IMR-90 (cell line): ENCODE measurements at regions not wholly inside any gene's neighbourhood (a gene's known extent, or its start where the extent isn't known, plus 50 kb on each side); places are given as distances from the start of the nearest gene placed in this dataset.

Experiments
- ATAC-seq: fragments of 200-7000 bp; cut with Tn5 transposase; 2 replicates; pipeline ENCODE4 v1.9.1; 2020; ENCODE audit warnings: low read depth, mild to moderate bottlenecking, moderate library complexity
- BruUV-seq: library from RNA; stranded (reverse); fragments of 400-500 nt; replicated peaks from 2 replicates; lab custom pipeline; 2021; lab: Mats Ljungman, UMichigan
- CTCF ChIA-PET: fragments of 300-600 bp; formaldehyde crosslinking; extraction: SDS; loops from one replicate; lab custom pipeline; 2021; ENCODE audit warnings: antibody characterized with exemption; lab: Yijun Ruan, JAX
- POLR2A ChIA-PET: fragments of 300-600 bp; sonication (Branson Sonifier 250); formaldehyde crosslinking; loops from one replicate; lab custom pipeline; 2022; ENCODE audit warnings: antibody characterized with exemption; ENCODE audit not compliant: unreplicated experiment; lab: Charles Lee
- DNase-seq: peaks from one replicate; pipeline ENCODE4 v3.0.0; 2013
- H2AFZ ChIP-seq: replicated peaks from 2 replicates; pipeline ENCODE3; 2013; ENCODE audit warnings: low read length, mild to moderate bottlenecking; ENCODE audit not compliant: poor library complexity
- H2AK5ac ChIP-seq: 2 replicates; pipeline ENCODE4 v1.6.1; 2013; ENCODE audit warnings: low read depth, low read length, inconsistent platforms
- H2AK9ac ChIP-seq: replicated peaks from 2 replicates; pipeline ENCODE3; 2013; ENCODE audit warnings: mild to moderate bottlenecking, low read depth, low read length, moderate library complexity; ENCODE audit not compliant: poor library complexity
- H2BK120ac ChIP-seq: 2 replicates; pipeline ENCODE4 v1.6.1; 2013; ENCODE audit warnings: low read depth, low read length, inconsistent platforms
- H2BK15ac ChIP-seq: 3 replicates; pipeline ENCODE4 v1.6.1; 2013; ENCODE audit warnings: low read depth, low read length, inconsistent platforms
- H2BK20ac ChIP-seq: 2 replicates; pipeline ENCODE4 v1.6.1; 2013; ENCODE audit warnings: low read depth, mild to moderate bottlenecking, inconsistent platforms, low read length, moderate library complexity
- H2BK5ac ChIP-seq: 2 replicates; pipeline ENCODE4 v1.6.1; 2013; ENCODE audit warnings: mild to moderate bottlenecking, low read depth, low read length, inconsistent platforms; ENCODE audit not compliant: poor library complexity, severe bottlenecking
- H3K14ac ChIP-seq: replicated peaks from 2 replicates; pipeline ENCODE4 v1.6.1; 2013; ENCODE audit warnings: low read depth, low read length, inconsistent platforms
- H3K18ac ChIP-seq: 2 replicates; pipeline ENCODE4 v1.6.1; 2013; ENCODE audit warnings: low read depth, low read length, control low read depth
- H3K23ac ChIP-seq: 2 replicates; pipeline ENCODE4 v1.6.1; 2013; ENCODE audit warnings: low read depth, low read length, inconsistent platforms
- H3K27ac ChIP-seq: 2 replicates; pipeline ENCODE4 v1.5.1; 2013; ENCODE audit warnings: mild to moderate bottlenecking, control low read depth, low read length; ENCODE audit not compliant: insufficient read depth
- H3K27me3 ChIP-seq: 2 replicates; pipeline ENCODE4 v1.6.1; 2013; ENCODE audit warnings: low read length; ENCODE audit not compliant: control insufficient read depth, insufficient read depth
- H3K36me3 ChIP-seq: 2 replicates; pipeline ENCODE4 v1.6.1; 2013; ENCODE audit warnings: low read length, mixed read lengths; ENCODE audit not compliant: control insufficient read depth, insufficient read depth
- H3K4ac ChIP-seq: 2 replicates; pipeline ENCODE4 v1.6.1; 2013; ENCODE audit warnings: low read depth, low read length, inconsistent platforms
- H3K4me1 ChIP-seq: 2 replicates; pipeline ENCODE4 v1.6.1; 2013; ENCODE audit warnings: low read length, mixed read lengths; ENCODE audit not compliant: control insufficient read depth, insufficient read depth
- H3K4me2 ChIP-seq: 2 replicates; pipeline ENCODE4 v1.6.1; 2013; ENCODE audit warnings: low read depth, mild to moderate bottlenecking, control low read depth, low read length, moderate library complexity
- H3K4me3 ChIP-seq: 2 replicates; pipeline ENCODE4 v1.5.1; 2013; ENCODE audit warnings: low read depth, mild to moderate bottlenecking, control low read depth, low read length, moderate library complexity; ENCODE audit not compliant: insufficient read depth
- H3K56ac ChIP-seq: 2 replicates; pipeline ENCODE4 v1.6.1; 2013; ENCODE audit warnings: low read length, inconsistent platforms; ENCODE audit not compliant: insufficient read depth; ENCODE audit errors: extremely low read depth
- H3K79me1 ChIP-seq, 2 experiments: 2 replicates each; pipeline ENCODE4 v1.6.1; 2013; ENCODE audit warnings: low read length in 2 of 2, inconsistent platforms in 1 of 2, low read depth in 1 of 2
- H3K9ac ChIP-seq: 2 replicates; pipeline ENCODE4 v1.6.1; 2013; ENCODE audit warnings: low read depth, low read length, control low read depth
- H3K9me1 ChIP-seq: 2 replicates; pipeline ENCODE4 v1.6.1; 2013; ENCODE audit warnings: low read length, inconsistent platforms; ENCODE audit not compliant: insufficient read depth
- H3K9me3 ChIP-seq: 2 replicates; pipeline ENCODE4 v1.6.1; 2013; ENCODE audit warnings: low read length; ENCODE audit not compliant: control insufficient read depth, insufficient read depth
- H4K20me1 ChIP-seq: 2 replicates; pipeline ENCODE4 v1.6.1; 2013; ENCODE audit warnings: low read length, inconsistent platforms; ENCODE audit not compliant: insufficient read depth
- H4K5ac ChIP-seq: 2 replicates; pipeline ENCODE4 v1.6.1; 2013; ENCODE audit warnings: mild to moderate bottlenecking, low read depth, low read length, control low read depth
- H4K8ac ChIP-seq, 2 experiments: 2 replicates each; pipeline ENCODE4 v1.6.1; 2013; ENCODE audit warnings: low read depth in 2 of 2, low read length in 2 of 2, control low read depth in 1 of 2, inconsistent platforms in 1 of 2
- H4K91ac ChIP-seq: 2 replicates; pipeline ENCODE4 v1.6.1; 2013; ENCODE audit warnings: low read depth, low read length, inconsistent platforms; ENCODE audit not compliant: insufficient read depth
- CHD1 ChIP-seq: IDR thresholded peaks from 2 replicates; pipeline ENCODE4 v1.6.1; 2012; ENCODE audit warnings: low read depth, low read length, improper control_type of control experiment
- RFX5 ChIP-seq: IDR thresholded peaks from 2 replicates; pipeline ENCODE4 v1.8.0; 2012; ENCODE audit warnings: low read depth, mild to moderate bottlenecking, low read length, moderate library complexity
- SMC3 ChIP-seq: fragments of 150-350 bp; IDR thresholded peaks from 2 replicates; pipeline ENCODE4 v1.6.1; 2016; ENCODE audit warnings: low read depth, mild to moderate bottlenecking, antibody characterized with exemption, low read length, moderate library complexity
- WGBS, 2 experiments: methylation state at CpG; one replicate each; pipeline versions ENCODE4 v1.1.5 to v1.1.7; 2013; ENCODE audit warnings: missing lambda C conversion rate in 2 of 2; ENCODE audit not compliant: insufficient read length in 1 of 2; ENCODE audit errors: extremely low coverage in 2 of 2; 5-methylcytosine and 5-hydroxymethylcytosine counted together
- dilution Hi-C: fragments of 300-500 bp; cut with HindIII; formaldehyde crosslinking; loops from one replicate; pipeline ENCODE4 v1.14.3; 2018; ENCODE audit warnings: low sequenced_read_pairs; ENCODE audit not compliant: unreplicated experiment
- in situ Hi-C: fragments of 300-500 bp; cut with MboI; formaldehyde crosslinking; loops from 3 replicates; pipeline ENCODE4 v1.14.3; 2019; ENCODE audit warnings: low sequenced_read_pairs, inconsistent platforms, mixed read lengths
- intact Hi-C: fragments of 100-400 bp; cut with micrococcal nuclease; formaldehyde crosslinking; loops from 2 replicates; pipeline ENCODE4 v1.10.0; 2022

DNA sequence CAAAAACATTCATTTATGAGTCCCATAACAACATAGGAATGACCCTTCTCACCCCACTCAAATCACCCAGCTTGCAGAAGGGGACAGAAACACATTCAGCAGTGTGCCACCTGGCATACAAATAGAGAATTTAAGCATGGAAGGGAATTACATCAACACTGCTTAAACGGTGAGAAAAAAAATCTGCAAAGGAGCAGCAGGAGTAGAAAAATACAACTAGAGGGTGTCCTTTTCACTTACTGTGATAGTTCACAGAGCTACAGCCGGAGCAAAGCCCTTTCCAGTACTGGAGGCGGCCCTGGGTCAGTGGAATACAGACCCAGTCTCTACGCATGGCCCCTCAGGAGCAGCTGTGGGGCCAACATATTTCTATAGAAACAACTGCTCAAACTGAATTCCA lies 764.3 kb upstream of the ARGLU1 start:
- no peak overlapping the region for H2BK20ac ChIP-seq
- H2BK15ac ChIP-seq, result no peak overlapping the region
- no peaks in the 10 kb centered on the region for H3K27me3 ChIP-seq
- no peak overlapping the region for H4K91ac ChIP-seq
- H2AK5ac ChIP-seq, result no peak overlapping the region
- intact Hi-C loops, result no loop called here
- ATAC-seq (no peak), DNase-seq (no peak)
- H3K18ac ChIP-seq, result no peak overlapping the region
- H3K14ac ChIP-seq, result no peak overlapping the region
- no peak overlapping the region for H2BK5ac ChIP-seq
- no peak overlapping the region for H3K4ac ChIP-seq
- H3K23ac ChIP-seq, result no peak overlapping the region
- H4K5ac ChIP-seq, result no peak overlapping the region
- no peaks in the 10 kb centered on the region for H4K20me1 ChIP-seq
- no peak overlapping the region for H3K4me3 ChIP-seq
- no peak for TF ChIP-seq RFX5
- TF ChIP-seq SMC3, result no peak
- no peak for TF ChIP-seq CHD1
- no peak overlapping the region for H2BK120ac ChIP-seq
- BruUV-seq, result no TSS peak
- H3K9me1 ChIP-seq, result no peaks in the 10 kb centered on the region
- H3K79me1 ChIP-seq, result peaks cover 7 to 21% of the 10 kb centered on the region in 2 experiments; a peak in 3 of 4 replicates
- ChIA-PET POLR2A (no interaction called here), CTCF (no interaction called here)
- no peak overlapping the region for H3K4me2 ChIP-seq
- H2AK9ac ChIP-seq, result no peak overlapping the region
- H3K9ac ChIP-seq, result no peak overlapping the region
- no peak overlapping the region for H3K27ac ChIP-seq
- WGBS, 2 experiments, result no CpG with 5 or more reads among the region's 4 CpGs
- no peaks in the 10 kb centered on the region for H3K9me3 ChIP-seq
- no peaks in the 10 kb centered on the region for H3K4me1 ChIP-seq
- dilution Hi-C loops, result no loop called here
- H2AFZ ChIP-seq, result no peak overlapping the region
- in situ Hi-C loops, result no loop called here
- H3K56ac ChIP-seq, result no peak overlapping the region
- H3K36me3 ChIP-seq, result no peaks in the 10 kb centered on the region
- H4K8ac ChIP-seq, result no peak overlapping the region
